Fibroblast of lung (primary cell): ENCODE measurements at regions not wholly inside any gene's neighbourhood (a gene's known extent, or its start where the extent isn't known, plus 50 kb on each side); places are given as distances from the start of the nearest gene placed in this dataset.

Source experiments
- DNase-seq, 2 donors: peaks; one replicate each; pipeline versions ENCODE4 v3.0.0 to v3.0.0-alpha.2; 2010; ENCODE audit warnings: low read depth in 2 of 2
- H2AFZ ChIP-seq: 2 replicates; pipeline ENCODE4 v1.5.1; 2012; ENCODE audit warnings: low read length, control low read depth, inconsistent platforms
- H3K27ac ChIP-seq: 2 replicates; pipeline ENCODE4 v1.5.1; 2011; ENCODE audit warnings: low read length, control low read depth; ENCODE audit not compliant: insufficient read depth
- H3K27me3 ChIP-seq: 2 replicates; pipeline ENCODE4 v1.5.1; 2011; ENCODE audit warnings: mild to moderate bottlenecking, low read length; ENCODE audit not compliant: control insufficient read depth, insufficient read depth
- H3K36me3 ChIP-seq: 2 replicates; pipeline ENCODE4 v1.5.1; 2011; ENCODE audit warnings: low read length; ENCODE audit not compliant: control insufficient read depth, insufficient read depth
- H3K4me1 ChIP-seq: 2 replicates; pipeline ENCODE4 v1.5.1; 2011; ENCODE audit warnings: low read length; ENCODE audit not compliant: control insufficient read depth, insufficient read depth; ENCODE audit errors: extremely low read depth
- H3K4me2 ChIP-seq: 2 replicates; pipeline ENCODE4 v1.5.1; 2011; ENCODE audit warnings: low read length, control low read depth; ENCODE audit not compliant: insufficient read depth; ENCODE audit errors: extremely low read depth
- H3K4me3 ChIP-seq, 4 experiments: fragments of 200-600 bp in 1 of 4; sonication (generic) in 1 of 4; replicated peaks in 1 of 4; 2 replicates each; pipeline ENCODE4 v1.5.1; 2011 to 2016; ENCODE audit warnings: low read length in 4 of 4, low read depth in 3 of 4, mild to moderate bottlenecking in 3 of 4, control low read depth in 2 of 4, inconsistent platforms in 1 of 4, mixed read lengths in 1 of 4; ENCODE audit not compliant: insufficient read depth in 1 of 4; ENCODE audit errors: control extremely low read depth in 1 of 4
- H3K79me2 ChIP-seq: 2 replicates; pipeline ENCODE4 v1.5.1; 2012; ENCODE audit warnings: mild to moderate bottlenecking, low read length, inconsistent platforms; ENCODE audit not compliant: control insufficient read depth, insufficient read depth
- H3K9ac ChIP-seq: 2 replicates; pipeline ENCODE4 v1.5.1; 2011; ENCODE audit warnings: mild to moderate bottlenecking, low read length, control low read depth; ENCODE audit not compliant: insufficient read depth
- H3K9me3 ChIP-seq: 2 replicates; pipeline ENCODE4 v1.5.1; 2012; ENCODE audit warnings: low read depth, low read length; ENCODE audit not compliant: control insufficient read depth, insufficient read depth
- H4K20me1 ChIP-seq: 2 replicates; pipeline ENCODE4 v1.5.1; 2011; ENCODE audit warnings: low read length; ENCODE audit not compliant: control insufficient read depth, insufficient read depth; ENCODE audit errors: extremely low read depth
- CTCF ChIP-seq, 2 donors: IDR thresholded peaks in 1 of 2; conservative IDR thresholded peaks in 1 of 2; 1 replicate in 1 of 2; 2 replicates in 1 of 2; pipeline ENCODE4 v1.5.1; 2011 to 2012; ENCODE audit warnings: low read length in 2 of 2, control low read depth in 1 of 2, inconsistent platforms in 1 of 2, low read depth in 1 of 2, mild to moderate bottlenecking in 1 of 2
- EZH2 ChIP-seq: IDR thresholded peaks from 2 replicates; pipeline ENCODE4 v1.5.1; 2012; ENCODE audit warnings: low read length, control low read depth, mild to moderate bottlenecking; ENCODE audit errors: missing control alignments

DNA sequence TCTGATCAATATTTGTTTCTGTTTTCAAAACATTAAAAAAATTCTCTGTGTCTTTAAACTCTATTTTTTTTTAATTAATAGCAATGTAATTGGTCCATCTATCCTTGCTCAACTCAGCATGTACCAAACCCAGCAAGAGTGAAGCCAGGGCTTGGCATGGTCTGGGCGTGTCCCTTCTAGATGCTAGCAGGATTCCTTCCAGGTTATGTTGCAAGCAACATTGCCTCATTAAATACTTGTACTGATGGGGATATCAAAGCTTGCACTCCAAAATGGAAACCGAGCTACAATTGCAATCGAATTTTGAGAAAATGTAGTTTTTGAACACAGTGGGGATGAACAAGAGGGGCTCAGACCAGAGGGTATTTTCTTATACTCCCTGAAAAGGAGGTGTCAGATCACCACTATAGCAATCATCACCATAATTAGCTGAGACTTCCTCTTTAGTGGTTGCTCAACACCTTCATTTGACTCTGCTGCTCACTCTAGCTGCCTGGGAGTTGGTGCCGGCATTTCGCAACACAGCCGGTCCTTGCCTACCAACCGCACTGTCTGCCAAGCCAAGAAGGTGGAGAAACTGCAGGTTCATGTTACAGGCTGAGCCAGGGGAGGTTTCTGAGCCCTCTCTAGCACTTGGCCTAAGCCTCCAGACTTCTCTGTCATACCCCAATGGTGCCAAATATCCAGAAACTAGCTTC, 67.8 kb upstream of the RALGAPA2 start:
- no peak overlapping the region for H3K9ac ChIP-seq
- no peak for DNase-seq
- no peaks in the 10 kb centered on the region for H3K36me3 ChIP-seq
- no peak overlapping the region for H2AFZ ChIP-seq
- no peaks in the 10 kb centered on the region for H3K9me3 ChIP-seq
- no peaks in the 10 kb centered on the region for H4K20me1 ChIP-seq
- no peaks in the 10 kb centered on the region for H3K4me1 ChIP-seq
- H3K79me2 ChIP-seq = no peaks in the 10 kb centered on the region
- no peak overlapping the region for H3K27ac ChIP-seq
- H3K27me3 ChIP-seq = no peaks in the 10 kb centered on the region
- no peak overlapping the region for H3K4me2 ChIP-seq
- no peak overlapping the region for H3K4me3 ChIP-seq
- TF ChIP-seq EZH2 = no peak
- TF ChIP-seq CTCF (conservative IDR thresholded peaks at IDR 0.05 in 1 of 2, IDR thresholded peaks at IDR 0.05 in 1 of 2; ENCODE audit: low read depth in 1 of 2, low read length in 2 of 2) = no peak

GRCh38 chr20:20778676-20779075, 66.2 kb upstream of the RALGAPA2 start:
- no peaks in the 10 kb centered on the region for H3K36me3 ChIP-seq

DNA sequence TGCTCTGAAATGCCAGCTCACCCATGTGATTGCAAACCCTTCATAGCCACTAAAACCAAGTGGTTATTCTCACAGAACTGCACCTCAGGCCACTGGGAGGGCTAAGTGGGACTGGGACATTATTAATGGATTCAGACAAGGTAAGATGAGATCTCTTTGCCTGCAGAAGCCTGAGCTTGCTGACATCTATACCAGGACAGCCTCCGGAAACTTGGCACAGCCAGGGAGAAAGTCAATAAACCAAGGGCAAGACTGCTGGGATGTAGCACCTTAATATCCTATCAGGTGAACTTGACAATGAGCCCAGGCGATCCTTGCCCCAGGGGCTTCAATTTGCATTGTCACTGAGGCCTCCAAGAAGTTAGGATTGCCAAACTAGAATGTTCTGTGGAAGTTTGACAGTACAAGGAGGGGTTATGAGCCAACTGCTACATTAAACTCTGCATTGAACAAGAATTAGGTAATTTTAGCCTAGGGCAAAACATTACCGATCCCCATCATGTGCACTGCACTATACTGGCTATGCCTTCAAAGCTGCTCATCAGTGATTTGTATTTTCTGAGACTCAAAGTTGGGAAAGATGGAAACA, 60.1 kb upstream of the RALGAPA2 start:
- H3K9ac ChIP-seq = no peak overlapping the region
- H3K79me2 ChIP-seq = no peaks in the 10 kb centered on the region
- H3K4me3 ChIP-seq = no peak overlapping the region
- H3K9me3 ChIP-seq = no peaks in the 10 kb centered on the region
- no peak for TF ChIP-seq EZH2
- no peak for TF ChIP-seq CTCF (conservative IDR thresholded peaks at IDR 0.05 in 1 of 2, IDR thresholded peaks at IDR 0.05 in 1 of 2; ENCODE audit: low read depth in 1 of 2, low read length in 2 of 2)
- no peaks in the 10 kb centered on the region for H4K20me1 ChIP-seq
- H2AFZ ChIP-seq = no peak overlapping the region
- no peak overlapping the region for H3K4me2 ChIP-seq
- DNase-seq = no peak
- no peaks in the 10 kb centered on the region for H3K27me3 ChIP-seq
- H3K27ac ChIP-seq = no peak overlapping the region
- no peaks in the 10 kb centered on the region for H3K36me3 ChIP-seq
- H3K4me1 ChIP-seq = no peaks in the 10 kb centered on the region

More at GRCh38 chr20:20778676-20779075, 66.2 kb upstream of the RALGAPA2 start:
- H3K27ac ChIP-seq = no peak overlapping the region
- no peak for TF ChIP-seq EZH2
- no peak for TF ChIP-seq CTCF (conservative IDR thresholded peaks at IDR 0.05 in 1 of 2, IDR thresholded peaks at IDR 0.05 in 1 of 2; ENCODE audit: low read depth in 1 of 2, low read length in 2 of 2)
- H3K4me1 ChIP-seq = no peaks in the 10 kb centered on the region
- no peak overlapping the region for H3K4me3 ChIP-seq
- no peaks in the 10 kb centered on the region for H3K79me2 ChIP-seq
- no peaks in the 10 kb centered on the region for H3K9me3 ChIP-seq
- no peak overlapping the region for H3K9ac ChIP-seq
- no peaks in the 10 kb centered on the region for H3K27me3 ChIP-seq
- H2AFZ ChIP-seq = no peak overlapping the region
- no peak for DNase-seq
- H4K20me1 ChIP-seq = no peaks in the 10 kb centered on the region
- H3K4me2 ChIP-seq = no peak overlapping the region
